Stimulated activated CD4-positive, alpha-beta T cell treated with anti-CD3 and anti-CD28 coated beads, Interleukin-15, amount 100 ng/mL, for 1 hour (primary cell): ENCODE measurements at regions not wholly inside any gene's neighbourhood (a gene's known extent, or its start where the extent isn't known, plus 50 kb on each side); places are given as distances from the start of the nearest gene placed in this dataset.
"Not testable (repeated sequence)": the region's sequence is repeated elsewhere in the genome, so short reads cannot be mapped to it uniquely, and the experiment has no call there.

ENCODE experiments used
- DNase-seq, 2 donors: peaks; one replicate each; pipeline ENCODE4 v3.0.0-alpha.2; 2020; ENCODE audit warnings: low read depth in 1 of 2, low spot score in 1 of 2

GRCh38 chr14:34381304-34381703 lies 80.7 kb downstream of the SPTSSA start:
- not testable (repeated sequence) for DNase-seq

DNA sequence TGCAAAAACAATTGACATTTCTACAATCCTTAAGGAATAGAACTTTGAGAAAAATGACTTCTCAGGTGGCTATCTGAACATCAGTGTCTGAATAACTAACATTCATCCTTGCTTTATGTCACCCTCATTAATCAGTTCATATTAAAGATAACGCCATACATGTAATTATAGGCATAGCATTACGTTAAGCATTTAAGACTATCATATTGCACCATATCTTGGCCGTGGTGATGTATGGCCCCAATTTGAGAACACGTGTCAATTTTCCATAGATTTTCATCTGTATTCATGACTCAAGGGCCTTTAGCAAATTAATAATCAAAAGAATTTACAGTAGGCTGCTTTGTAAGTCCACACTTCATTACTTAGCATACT lies 81.6 kb downstream of the SPTSSA start:
- no peak for DNase-seq

DNA sequence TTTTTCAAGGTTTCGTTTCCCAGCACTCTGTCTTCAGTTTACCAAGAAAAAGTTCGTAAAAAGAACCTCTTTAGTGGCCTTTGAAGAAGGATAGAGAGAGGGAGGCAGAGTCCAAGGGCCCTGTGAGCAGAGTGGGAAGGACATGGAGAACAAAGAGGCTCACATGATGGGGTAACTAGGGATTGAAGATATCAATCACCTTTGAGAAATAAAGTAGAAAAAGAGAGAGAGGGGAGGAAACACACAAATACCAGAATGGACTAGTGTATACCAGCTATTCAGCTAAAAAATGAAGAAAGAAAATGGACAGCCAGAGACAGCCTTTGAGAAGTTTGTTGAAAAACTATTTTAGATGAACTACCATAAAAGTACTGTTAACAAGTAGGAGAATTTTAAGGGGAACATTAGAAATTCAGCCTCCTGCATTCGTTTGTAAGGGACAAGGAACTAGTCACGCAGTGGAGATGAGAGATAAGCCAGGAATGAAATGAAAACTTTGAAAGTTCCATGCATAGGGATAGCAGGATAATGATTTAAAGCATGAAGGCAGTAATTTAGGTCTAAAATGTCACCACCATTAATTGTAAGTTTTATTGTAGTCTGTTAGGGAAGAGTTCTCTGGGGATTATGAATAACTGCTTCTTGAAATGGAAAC lies 82.1 kb downstream of the SPTSSA start:
- no peak for DNase-seq

GRCh38 chr14:34376649-34377267 lies 85.3 kb downstream of the SPTSSA start:
- no peak for DNase-seq

DNA sequence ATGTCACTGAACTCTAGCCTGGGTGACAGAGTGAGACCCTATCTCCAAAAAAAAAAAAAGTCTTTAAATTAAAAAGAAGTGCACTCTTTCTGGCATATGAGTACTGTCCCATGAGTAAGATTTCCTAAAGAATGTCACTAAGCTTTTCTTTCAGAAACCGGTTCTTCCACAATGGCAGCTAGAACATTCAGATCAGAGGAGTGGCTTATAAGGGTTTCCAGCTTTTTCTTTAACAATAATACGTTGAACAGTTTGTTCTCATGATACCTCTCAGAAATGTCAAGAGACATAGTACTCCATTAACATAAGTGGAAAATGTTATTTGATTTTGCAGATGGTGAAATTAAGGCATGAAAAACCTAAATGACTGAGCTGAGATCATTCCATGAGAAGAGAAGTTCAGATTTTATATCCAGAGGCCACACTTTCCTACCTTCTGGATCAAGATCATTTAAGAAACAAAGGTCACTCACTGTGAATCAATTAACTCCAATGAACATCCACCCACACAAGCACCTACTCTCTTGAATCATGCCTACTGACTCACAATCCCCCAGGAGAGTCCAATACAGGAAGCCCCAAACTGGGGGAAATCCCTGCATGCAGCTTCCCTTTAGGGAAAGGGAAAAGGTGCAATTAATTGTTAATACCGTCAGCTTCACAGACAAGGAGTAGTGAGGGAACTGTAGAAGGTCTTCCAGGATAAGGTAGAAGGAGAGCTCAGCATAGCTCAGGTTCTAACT lies 86.9 kb downstream of the SPTSSA start:
- no peak for DNase-seq

DNA sequence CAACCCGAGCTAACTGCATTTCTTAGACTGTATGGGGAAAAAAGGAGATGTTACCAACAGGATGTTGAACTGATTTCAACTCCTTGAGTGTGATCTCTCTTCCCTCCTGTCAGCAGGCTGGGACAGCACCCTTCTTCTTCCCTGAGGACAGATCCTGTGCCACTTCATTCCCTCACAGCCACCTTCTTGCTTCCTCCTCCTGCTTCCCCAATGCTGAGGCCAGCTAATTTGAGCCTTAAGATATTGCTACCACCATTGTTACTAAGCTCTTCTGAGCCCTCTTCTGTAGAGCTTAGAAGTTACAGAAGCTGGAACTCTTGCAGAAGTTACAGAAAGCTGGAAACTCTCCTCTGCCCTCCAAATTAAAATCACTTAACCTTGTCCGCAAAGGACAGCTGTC lies 88.8 kb downstream of the SPTSSA start:
- DNase-seq: no peak

DNA sequence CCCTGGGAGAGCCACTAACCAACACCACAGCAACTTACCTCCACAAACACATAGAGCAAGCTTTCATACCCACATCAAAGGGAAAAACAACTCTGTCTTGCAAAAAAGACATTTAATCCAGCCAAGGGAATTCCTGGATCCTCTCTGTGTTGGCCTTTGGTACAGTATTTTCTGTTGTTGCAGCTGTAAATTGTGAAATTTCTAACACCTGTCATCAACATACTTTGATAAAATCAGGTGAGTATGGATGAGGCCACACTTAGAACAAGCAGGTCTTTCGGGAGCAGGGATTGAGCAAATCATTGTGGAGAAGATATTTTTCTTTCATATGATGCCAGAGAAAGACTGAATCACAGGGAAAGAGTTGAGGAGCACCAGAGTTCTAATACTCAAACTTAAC lies 89.3 kb downstream of the SPTSSA start:
- no peak for DNase-seq

- DNase-seq: no peak
Observed at GRCh38 chr14:34369648-34370030, 92.4 kb downstream of the SPTSSA start.

GRCh38 chr14:34368971-34369647 lies 92.9 kb downstream of the SPTSSA start:
- no peak for DNase-seq

- no peak for DNase-seq
Observed at GRCh38 chr14:34368115-34368970, 93.7 kb downstream of the SPTSSA start.

GRCh38 chr14:34365309-34365915 lies 96.6 kb downstream of the SPTSSA start:
- DNase-seq: no peak

DNA sequence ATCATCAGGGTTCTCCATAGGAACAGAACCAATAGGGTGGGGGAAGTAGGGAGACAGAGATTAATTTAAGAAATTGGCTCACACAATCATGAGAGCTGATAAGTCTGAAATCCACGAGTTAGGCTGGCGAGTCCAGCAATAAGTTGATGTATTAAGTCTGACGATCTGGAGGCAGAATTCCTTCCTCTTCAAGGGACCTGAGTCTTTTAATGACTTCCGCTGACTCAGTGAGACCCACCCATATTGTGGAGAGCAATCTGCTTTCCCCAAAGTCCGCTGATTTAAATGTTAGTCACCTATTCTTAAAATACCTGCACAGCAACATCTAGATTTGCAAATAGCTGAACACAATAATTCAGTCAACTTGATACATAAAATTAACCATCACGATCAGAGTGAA lies 97.8 kb downstream of the SPTSSA start:
- no peak for DNase-seq

GRCh38 chr14:34363733-34364134 lies 98.3 kb downstream of the SPTSSA start:
- DNase-seq: no peak

DNA sequence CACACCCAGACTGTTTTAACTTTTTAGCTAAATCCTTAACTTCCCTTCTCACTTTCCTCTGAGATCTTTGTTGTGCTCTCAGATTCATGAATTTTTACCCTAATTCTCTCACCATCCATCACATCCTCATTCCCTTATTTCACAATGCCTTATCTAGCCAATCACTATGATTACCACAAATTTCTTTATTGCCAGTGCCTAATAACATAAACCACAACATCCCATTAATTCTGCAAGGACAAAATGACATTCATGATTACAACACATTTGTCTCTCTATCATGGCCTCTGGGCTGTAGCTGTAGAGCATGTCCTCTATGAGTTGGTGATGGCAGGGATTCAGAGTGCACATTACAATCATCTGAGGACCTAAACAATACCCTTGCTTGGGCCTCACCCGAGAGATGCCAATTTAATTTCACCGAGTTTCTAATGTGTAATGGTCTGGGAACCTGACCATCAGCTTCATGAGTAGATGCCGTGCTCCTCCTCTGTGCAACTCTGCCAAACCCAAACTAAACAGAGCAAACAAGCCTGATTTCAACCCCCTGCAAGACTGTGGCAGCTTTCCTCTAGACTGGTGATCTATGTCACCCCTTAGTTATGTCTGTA lies 99.3 kb downstream of the SPTSSA start:
- DNase-seq: no peak

DNA sequence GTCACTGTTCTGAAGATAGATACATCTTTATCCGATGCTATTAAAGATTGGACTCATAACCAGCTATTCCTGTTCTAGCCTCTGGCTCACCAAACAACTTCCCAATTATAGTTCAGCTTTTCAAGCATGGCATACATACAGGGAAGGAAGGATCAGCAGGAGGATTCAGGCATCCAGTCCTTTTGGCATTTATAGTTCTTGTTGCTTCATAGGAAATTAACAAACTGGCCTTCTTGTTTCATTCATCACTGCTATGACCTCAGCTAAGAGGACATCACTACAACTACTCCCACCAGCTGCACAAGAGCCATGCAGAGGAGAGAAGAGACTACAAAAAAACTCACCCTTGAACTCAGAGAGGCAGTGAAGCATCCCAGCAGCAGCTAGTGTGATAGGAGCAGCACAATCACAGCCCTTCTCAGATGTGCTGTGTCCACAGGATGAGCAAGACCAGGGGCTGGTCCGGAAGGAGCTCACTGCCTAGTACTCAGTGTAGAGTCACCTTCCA lies 100.5 kb downstream of the SPTSSA start:
- DNase-seq: no peak

- no peak for DNase-seq
Observed at GRCh38 chr14:34359420-34360117, 102.5 kb downstream of the SPTSSA start.

DNA sequence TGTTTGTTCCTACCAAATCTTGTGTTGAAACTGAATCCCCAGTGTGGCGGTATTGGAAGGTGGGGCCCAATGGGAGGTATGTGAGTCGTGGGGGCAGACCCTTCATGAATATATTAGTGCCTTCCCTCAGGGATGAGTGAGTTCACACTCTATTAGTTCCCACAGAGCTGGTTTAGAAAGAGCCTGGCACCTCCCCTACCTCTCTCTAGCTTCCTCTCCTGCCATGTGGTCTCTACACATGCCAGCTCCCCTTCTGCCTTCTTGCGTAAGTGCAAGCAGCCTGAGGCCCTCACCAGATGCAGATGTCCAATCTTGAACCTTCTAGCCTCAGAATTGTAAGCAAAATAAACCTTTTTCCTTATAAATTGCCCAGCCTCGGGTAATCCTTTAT lies 105.8 kb downstream of the SPTSSA start:
- DNase-seq: no peak

- DNase-seq: no peak
Observed at GRCh38 chr14:34355584-34356263, 106.3 kb downstream of the SPTSSA start.

DNA sequence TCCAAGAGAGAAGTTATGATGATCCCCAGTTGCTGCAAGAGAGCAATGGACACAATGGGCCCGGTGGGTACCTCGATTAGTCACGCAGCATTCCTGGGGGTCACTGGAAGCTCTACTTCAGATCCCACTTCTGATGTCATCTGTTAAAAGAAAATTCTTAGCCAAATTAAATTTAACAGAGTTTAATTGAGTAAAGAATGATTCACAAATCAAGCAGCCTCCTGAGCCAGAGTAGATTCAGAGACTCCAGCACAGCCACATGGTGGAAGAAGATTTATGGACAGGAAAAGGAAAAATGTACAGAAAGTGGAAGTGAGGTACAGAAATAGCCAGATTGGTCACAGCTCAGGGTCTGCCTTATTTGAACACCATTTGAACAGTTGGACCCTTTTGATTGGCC lies 107.5 kb downstream of the SPTSSA start:
- DNase-seq: no peak
